Activated T-cell treated with anti-CD3 and anti-CD28 coated beads, Interleukin-2, amount 50 U/mL, for 4 hours (primary cell): ENCODE measurements at regions not wholly inside any gene's neighbourhood (a gene's known extent, or its start where the extent isn't known, plus 50 kb on each side); places are given as distances from the start of the nearest gene placed in this dataset.

Source experiments
- ATAC-seq, 2 donors: fragments of 200-7000 bp; cut with Tn5 transposase; one replicate each; pipeline ENCODE4 v1.10.0; 2021
- DNase-seq: peaks from one replicate; pipeline ENCODE4 v3.0.0-alpha.2; 2020
- H3K27me3 Mint-ChIP-seq: one replicate; pipeline ENCODE4 v1.8.0; 2021; ENCODE audit warnings: low read depth, mixed read lengths
- H3K36me3 Mint-ChIP-seq: one replicate; pipeline ENCODE4 v1.8.0; 2022; ENCODE audit warnings: mixed read lengths; ENCODE audit not compliant: insufficient read depth
- H3K4me1 Mint-ChIP-seq: one replicate; pipeline ENCODE4 v1.8.0; 2021; ENCODE audit warnings: low read depth, mixed read lengths
- H3K4me3 Mint-ChIP-seq: one replicate; pipeline ENCODE4 v1.8.0; 2021; ENCODE audit warnings: mild to moderate bottlenecking, moderate library complexity, mixed read lengths
- H3K9me3 Mint-ChIP-seq: one replicate; pipeline ENCODE4 v1.8.0; 2021; ENCODE audit warnings: mixed read lengths

DNA sequence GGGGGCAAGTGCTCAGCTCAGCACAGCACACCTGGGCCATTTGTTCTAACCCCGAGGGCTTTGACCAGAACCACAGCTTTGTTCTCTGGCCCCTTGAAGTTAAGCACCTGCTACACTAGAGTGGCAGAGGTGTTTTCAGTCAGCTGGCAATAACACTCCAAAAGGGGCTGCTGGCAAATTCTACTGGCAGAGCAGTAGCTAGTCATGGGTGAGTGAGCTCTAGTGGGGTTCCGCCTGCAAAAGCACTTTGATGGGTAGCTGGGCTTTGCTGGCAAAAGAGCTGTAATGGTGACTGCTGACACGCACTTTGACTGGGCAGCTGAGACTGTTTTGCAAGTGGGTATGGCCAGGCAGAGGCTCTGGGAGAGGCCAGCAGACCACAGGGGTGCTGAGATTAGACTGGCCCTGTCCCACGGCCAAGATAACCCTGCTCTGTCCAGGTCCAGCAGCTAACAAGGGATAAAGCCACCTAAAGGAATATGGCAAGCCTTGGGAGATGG lies 65.2 kb upstream of the TENT5D start:
- Mint-ChIP-seq H3K9me3 (no peaks in the 10 kb centered on the region), H3K36me3 (no peaks in the 10 kb centered on the region), H3K4me1 (no peaks in the 10 kb centered on the region), H3K27me3 (no peaks in the 10 kb centered on the region), H3K4me3 (no peak overlapping the region)
- DNase-seq, result no peak
- ATAC-seq, result no peak
